K562 (cell line): ENCODE measurements at regions not wholly inside any gene's neighbourhood (a gene's known extent, or its start where the extent isn't known, plus 50 kb on each side); places are given as distances from the start of the nearest gene placed in this dataset.

Experiments used
- ATAC-seq: fragments of 200-7000 bp; cut with Tn5 transposase; 3 replicates; pipeline ENCODE4 v1.9.1; 2020; ENCODE audit warnings: moderate library complexity
- BruUV-seq: library from RNA; stranded (reverse); fragments of 400-500 nt; replicated peaks from 2 replicates; lab custom pipeline; 2021; lab: Mats Ljungman, UMichigan
- CTCF ChIA-PET: fragments of 300-600 bp; formaldehyde crosslinking; extraction: SDS; loops from one replicate; lab custom pipeline; 2021; ENCODE audit warnings: low intra/inter-chr PET ratio; lab: Yijun Ruan, JAX
- POLR2A ChIA-PET: fragments of 300-600, 350-650 bp; sonication (Branson Sonifier 250); formaldehyde crosslinking; extraction: SDS; loops from one replicate; lab custom pipeline; 2021; ENCODE audit warnings: antibody characterized with exemption, inconsistent platforms; lab: Yijun Ruan, JAX
- DNase-seq, 4 experiments: peaks; one replicate each; pipeline versions ENCODE4 v3.0.0 to v3.0.0-alpha.2; 2011 to 2018; ENCODE audit warnings: low spot score in 3 of 4, mixed read lengths in 3 of 4; ENCODE audit errors: extremely low read depth in 1 of 4
- FAIRE-seq: peaks from 2 replicates; lab custom pipeline; 2011; peaks lifted over from hg19 to GRCh38; lab: Jason Lieb, UNC
- H2AFZ ChIP-seq: 2 replicates; pipeline ENCODE4 v1.6.0; 2011; ENCODE audit warnings: low read depth, low read length, control low read depth, inconsistent platforms
- H3K27ac ChIP-seq: fragments of 200-600 bp; 3 replicates; pipeline ENCODE4 v1.8.0; 2011; ENCODE audit warnings: low read depth, mild to moderate bottlenecking, control low read depth, inconsistent platforms, low read length, moderate library complexity, mixed read lengths; ENCODE audit errors: extremely low read depth
- H3K27me3 ChIP-seq, 2 experiments: fragments of 300-600 bp in 1 of 2; 2 replicates in 1 of 2; 3 replicates in 1 of 2; pipeline versions ENCODE4 v1.6.0 to v1.8.0; 2011; ENCODE audit warnings: inconsistent platforms in 2 of 2, low read length in 2 of 2, mild to moderate bottlenecking in 1 of 2, mixed read lengths in 1 of 2, moderate library complexity in 1 of 2; ENCODE audit not compliant: control insufficient read depth in 2 of 2, insufficient read depth in 2 of 2
- H3K36me3 ChIP-seq: fragments of 300-600 bp; 3 replicates; pipeline ENCODE4 v1.8.0; 2011; ENCODE audit warnings: mild to moderate bottlenecking, low read length, inconsistent platforms; ENCODE audit not compliant: control insufficient read depth, insufficient read depth
- H3K4me1 ChIP-seq, 2 experiments: fragments of 200-600 bp in 1 of 2; replicated peaks in 1 of 2; 2 replicates in 1 of 2; 3 replicates in 1 of 2; pipeline versions ENCODE4 v1.5.1 to v1.8.0; 2011; ENCODE audit warnings: inconsistent platforms in 2 of 2, low read length in 2 of 2, mild to moderate bottlenecking in 1 of 2, mixed read lengths in 1 of 2, moderate library complexity in 1 of 2; ENCODE audit not compliant: control insufficient read depth in 2 of 2, insufficient read depth in 2 of 2
- H3K4me2 ChIP-seq: 2 replicates; pipeline ENCODE4 v1.6.1; 2011; ENCODE audit warnings: low read length, control low read depth, inconsistent platforms, mixed read lengths; ENCODE audit not compliant: insufficient read depth
- H3K4me3 ChIP-seq: fragments of 200-600 bp; sonication (generic), shearing (Covaris generic); 2 replicates; pipeline ENCODE4 v1.5.1; 2016; ENCODE audit warnings: control low read depth, inconsistent platforms
- H3K79me2 ChIP-seq: fragments of 200-600 bp; 3 replicates; pipeline ENCODE4 v1.8.0; 2011; ENCODE audit warnings: low read length, inconsistent platforms; ENCODE audit not compliant: control insufficient read depth, insufficient read depth
- H3K9ac ChIP-seq, 2 experiments: 2 replicates each; pipeline versions ENCODE4 v1.6.0 to v1.6.1; 2011; ENCODE audit warnings: low read depth in 2 of 2, low read length in 2 of 2, control low read depth in 1 of 2, inconsistent platforms in 1 of 2, mild to moderate bottlenecking in 1 of 2, mixed read lengths in 1 of 2; ENCODE audit not compliant: insufficient read depth in 1 of 2
- H3K9me1 ChIP-seq: one replicate; pipeline ENCODE4 v1.6.0; 2011; ENCODE audit warnings: inconsistent platforms, mild to moderate bottlenecking, low read length, moderate library complexity; ENCODE audit not compliant: control insufficient read depth, insufficient read depth
- H3K9me3 ChIP-seq: replicated peaks from 2 replicates; pipeline ENCODE4 v1.5.1; 2011; ENCODE audit warnings: low read depth, low read length, inconsistent platforms; ENCODE audit not compliant: control insufficient read depth, insufficient read depth
- H4K20me1 ChIP-seq: replicated peaks from 2 replicates; pipeline ENCODE4 v1.6.1; 2011; ENCODE audit warnings: low read length, inconsistent platforms, mixed read lengths; ENCODE audit not compliant: control insufficient read depth, insufficient read depth
- ARID2 ChIP-seq: fragments of 450-650 bp; IDR thresholded peaks from 2 replicates; pipeline ENCODE4 v1.6.1; 2017; ENCODE audit warnings: antibody characterized with exemption, mild to moderate bottlenecking
- CBFA2T2 ChIP-seq: fragments of 450-650 bp; conservative IDR thresholded peaks from 2 replicates; pipeline ENCODE4 v1.6.1; 2017; ENCODE audit warnings: mild to moderate bottlenecking
- CEBPG ChIP-seq, 3 experiments: fragments of 200-800 bp in 1 of 3; sonication (Bioruptor generic) in 1 of 3; sonication (generic) in 1 of 3; formaldehyde crosslinking in 1 of 3; IDR thresholded peaks in 2 of 3; conservative IDR thresholded peaks in 1 of 3; 2 replicates each; pipeline versions ENCODE4 v1.6.1 to v1.8.0; 2016 to 2022; ENCODE audit warnings: missing compliant biosample characterization in 2 of 3, missing genetic modification characterization in 2 of 3, mild to moderate bottlenecking in 1 of 3, missing genetic modification reagents in 1 of 3
- CHD2 ChIP-seq: IDR thresholded peaks from 2 replicates; pipeline ENCODE4 v1.6.1; 2011; ENCODE audit warnings: low read depth, low read length
- ETV6 ChIP-seq, 3 experiments: fragments of 150-350 bp in 1 of 3; sonication (generic) in 1 of 3; formaldehyde crosslinking in 1 of 3; IDR thresholded peaks; 2 replicates each; pipeline versions ENCODE4 v1.6.1 to v1.8.0; 2014 to 2022; ENCODE audit warnings: borderline replicate concordance in 2 of 3, low read depth in 2 of 3, antibody characterized with exemption in 1 of 3, low read length in 1 of 3, mild to moderate bottlenecking in 1 of 3, missing genetic modification reagents in 1 of 3
- KDM4B ChIP-seq, 2 experiments: fragments of 450-650 bp in 1 of 2; sonication (generic) in 1 of 2; IDR thresholded peaks; 2 replicates each; pipeline ENCODE4 v1.6.1; 2016 to 2017; ENCODE audit warnings: borderline replicate concordance in 2 of 2, antibody characterized with exemption in 1 of 2, low read depth in 1 of 2, mild to moderate bottlenecking in 1 of 2
- MAFK ChIP-seq: IDR thresholded peaks from 2 replicates; pipeline ENCODE4 v1.6.1; 2011; ENCODE audit warnings: low read length, improper control_type of control experiment
- MCM5 ChIP-seq: fragments of 450-650 bp; IDR thresholded peaks from 2 replicates; pipeline ENCODE4 v1.6.1; 2016; ENCODE audit warnings: low read depth
- MTA1 ChIP-seq: fragments of 450-650 bp; IDR thresholded peaks from 2 replicates; pipeline ENCODE4 v1.6.1; 2017; ENCODE audit warnings: borderline replicate concordance
- NFIX ChIP-seq: fragments of 250-450 bp; sonication (Bioruptor Pico); IDR thresholded peaks from 2 replicates; pipeline ENCODE4 v1.4.0; 2020; ENCODE audit warnings: low read depth, mild to moderate bottlenecking, moderate library complexity
- RBM14 ChIP-seq: fragments of 200-400 bp; formaldehyde crosslinking; IDR thresholded peaks from 2 replicates; pipeline ENCODE4 v1.6.1; 2018; ENCODE audit warnings: low read depth, mild to moderate bottlenecking, low read length, moderate library complexity, borderline replicate concordance; ENCODE audit not compliant: insufficient read depth
- TCF7L2 ChIP-seq: fragments of 150-350 bp; IDR thresholded peaks from 2 replicates; pipeline ENCODE4 v1.6.1; 2016; ENCODE audit warnings: low read depth, mild to moderate bottlenecking, low read length, moderate library complexity
- ZNF121 ChIP-seq: sonication (generic); formaldehyde crosslinking; conservative IDR thresholded peaks from 2 replicates; pipeline ENCODE4 v1.8.0; 2022; ENCODE audit warnings: missing genetic modification reagents
- ZNF354B ChIP-seq: fragments of 250-450 bp; sonication (Bioruptor Pico); IDR thresholded peaks from 2 replicates; pipeline ENCODE4 v1.4.0; 2020
- ZNF695 ChIP-seq: fragments of 450-650 bp; formaldehyde crosslinking; IDR thresholded peaks from 2 replicates; pipeline ENCODE4 v1.4.0; 2020; ENCODE audit warnings: mild to moderate bottlenecking, moderate library complexity
- WGBS: fragments of 100-300 bp; shearing (Covaris generic); methylation state at CpG from one replicate; pipeline ENCODE4 v1.1.6; 2016; ENCODE audit warnings: low coverage, mixed read lengths; ENCODE audit not compliant: insufficient coverage; ENCODE audit errors: missing lambda C conversion rate; 5-methylcytosine and 5-hydroxymethylcytosine counted together
- in situ Hi-C: fragments of 300-500 bp; cut with MboI; formaldehyde crosslinking; loops from 4 replicates; pipeline ENCODE4 v1.15.0; 2018; ENCODE audit warnings: inconsistent platforms, mixed read lengths
- intact Hi-C: fragments of 100-400 bp; cut with micrococcal nuclease; formaldehyde crosslinking; loops from 2 replicates; pipeline ENCODE4 v1.14.2; 2022
- TF ChIP-seq, protein P1 (sequence below): fragments of 250-450 bp; sonication (Bioruptor Pico); IDR thresholded peaks from 2 replicates; pipeline ENCODE4 v1.4.0; 2020; ENCODE audit warnings: mild to moderate bottlenecking, moderate library complexity
- TF ChIP-seq, protein P2 (sequence below): fragments of 450-650 bp; IDR thresholded peaks from 2 replicates; pipeline ENCODE4 v1.6.1; 2018; ENCODE audit not compliant: partially characterized antibody

DNA sequence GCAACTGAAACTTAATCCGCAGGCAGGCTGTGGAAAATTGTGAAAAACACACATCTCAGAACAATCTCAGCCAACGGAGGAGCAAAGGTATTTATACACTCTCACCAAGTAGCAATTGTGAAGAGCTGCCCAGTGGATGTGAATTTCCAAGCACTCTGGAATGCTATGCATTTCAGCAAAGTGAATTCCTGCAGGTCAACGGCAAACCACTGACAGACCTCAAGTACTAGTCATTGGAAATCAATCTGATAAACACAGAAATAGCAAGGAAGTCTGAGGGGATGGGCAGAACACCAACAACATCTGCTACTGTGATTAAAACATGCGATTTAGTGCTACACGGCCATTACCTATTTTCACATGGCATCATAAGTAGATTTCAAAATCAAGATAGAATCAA, 429.1 kb downstream of the HTR1B start:
- no peaks in the 10 kb centered on the region for H3K27me3 ChIP-seq
- in situ Hi-C loops: no loop called here
- POLR2A ChIA-PET: no interaction called here
- no peaks in the 10 kb centered on the region for H3K9me3 ChIP-seq
- no peaks in the 10 kb centered on the region for H3K79me2 ChIP-seq
- BruUV-seq: no TSS peak
- CTCF ChIA-PET: no interaction called here
- no peaks in the 10 kb centered on the region for H4K20me1 ChIP-seq
- TF ChIP-seq ETV6 (IDR thresholded peaks at IDR 0.05; ENCODE audit: borderline replicate concordance in 1 of 2, low read depth in 2 of 2, low read length in 1 of 2): no peak
- no peak for TF ChIP-seq ETV6 (CRISPR knock-in tag; IDR thresholded peaks at IDR 0.05; ENCODE audit: borderline replicate concordance)
- TF ChIP-seq, protein P1, sequence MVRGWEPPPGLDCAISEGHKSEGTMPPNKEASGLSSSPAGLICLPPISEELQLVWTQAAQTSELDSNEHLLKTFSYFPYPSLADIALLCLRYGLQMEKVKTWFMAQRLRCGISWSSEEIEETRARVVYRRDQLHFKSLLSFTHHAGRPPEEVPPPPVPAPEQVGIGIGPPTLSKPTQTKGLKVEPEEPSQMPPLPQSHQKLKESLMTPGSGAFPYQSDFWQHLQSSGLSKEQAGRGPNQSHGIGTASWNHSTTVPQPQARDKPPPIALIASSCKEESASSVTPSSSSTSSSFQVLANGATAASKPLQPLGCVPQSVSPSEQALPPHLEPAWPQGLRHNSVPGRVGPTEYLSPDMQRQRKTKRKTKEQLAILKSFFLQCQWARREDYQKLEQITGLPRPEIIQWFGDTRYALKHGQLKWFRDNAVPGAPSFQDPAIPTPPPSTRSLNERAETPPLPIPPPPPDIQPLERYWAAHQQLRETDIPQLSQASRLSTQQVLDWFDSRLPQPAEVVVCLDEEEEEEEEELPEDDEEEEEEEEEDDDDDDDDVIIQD (CRISPR knock-in tag): no peak
- TF ChIP-seq TCF7L2: no peak
- TF ChIP-seq NFIX (CRISPR knock-in tag): no peak
- no peak for TF ChIP-seq MAFK
- TF ChIP-seq CHD2: no peak
- no peak for TF ChIP-seq ZNF121 (CRISPR knock-in tag)
- TF ChIP-seq, protein P2, sequence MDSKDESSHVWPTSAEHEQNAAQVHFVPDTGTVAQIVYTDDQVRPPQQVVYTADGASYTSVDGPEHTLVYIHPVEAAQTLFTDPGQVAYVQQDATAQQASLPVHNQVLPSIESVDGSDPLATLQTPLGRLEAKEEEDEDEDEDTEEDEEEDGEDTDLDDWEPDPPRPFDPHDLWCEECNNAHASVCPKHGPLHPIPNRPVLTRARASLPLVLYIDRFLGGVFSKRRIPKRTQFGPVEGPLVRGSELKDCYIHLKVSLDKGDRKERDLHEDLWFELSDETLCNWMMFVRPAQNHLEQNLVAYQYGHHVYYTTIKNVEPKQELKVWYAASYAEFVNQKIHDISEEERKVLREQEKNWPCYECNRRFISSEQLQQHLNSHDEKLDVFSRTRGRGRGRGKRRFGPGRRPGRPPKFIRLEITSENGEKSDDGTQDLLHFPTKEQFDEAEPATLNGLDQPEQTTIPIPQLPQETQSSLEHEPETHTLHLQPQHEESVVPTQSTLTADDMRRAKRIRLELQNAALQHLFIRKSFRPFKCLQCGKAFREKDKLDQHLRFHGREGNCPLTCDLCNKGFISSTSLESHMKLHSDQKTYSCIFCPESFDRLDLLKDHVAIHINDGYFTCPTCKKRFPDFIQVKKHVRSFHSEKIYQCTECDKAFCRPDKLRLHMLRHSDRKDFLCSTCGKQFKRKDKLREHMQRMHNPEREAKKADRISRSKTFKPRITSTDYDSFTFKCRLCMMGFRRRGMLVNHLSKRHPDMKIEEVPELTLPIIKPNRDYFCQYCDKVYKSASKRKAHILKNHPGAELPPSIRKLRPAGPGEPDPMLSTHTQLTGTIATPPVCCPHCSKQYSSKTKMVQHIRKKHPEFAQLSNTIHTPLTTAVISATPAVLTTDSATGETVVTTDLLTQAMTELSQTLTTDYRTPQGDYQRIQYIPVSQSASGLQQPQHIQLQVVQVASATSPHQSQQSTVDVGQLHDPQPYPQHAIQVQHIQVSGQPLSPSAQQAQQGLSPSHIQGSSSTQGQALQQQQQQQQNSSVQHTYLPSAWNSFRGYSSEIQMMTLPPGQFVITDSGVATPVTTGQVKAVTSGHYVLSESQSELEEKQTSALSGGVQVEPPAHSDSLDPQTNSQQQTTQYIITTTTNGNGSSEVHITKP: no peak
- no peak for TF ChIP-seq MTA1
- TF ChIP-seq ZNF695 (CRISPR knock-in tag): no peak
- TF ChIP-seq CEBPG (CRISPR knock-in tag; IDR thresholded peaks at IDR 0.05): no peak
- no peak for TF ChIP-seq CEBPG (tag; conservative IDR thresholded peaks at IDR 0.05 in 1 of 2, IDR thresholded peaks at IDR 0.05 in 1 of 2)
- no peak for TF ChIP-seq ARID2
- no peak for TF ChIP-seq ZNF354B (CRISPR knock-in tag)
- TF ChIP-seq CBFA2T2: no peak
- no peak for TF ChIP-seq KDM4B (IDR thresholded peaks at IDR 0.05; ENCODE audit: borderline replicate concordance in 2 of 2, low read depth in 1 of 2)
- TF ChIP-seq RBM14: no peak
- no peak for TF ChIP-seq MCM5
- DNase-seq (no peak), ATAC-seq (no peak), FAIRE-seq (no peak)
- intact Hi-C loops: no loop called here
- H3K9ac ChIP-seq: no peak overlapping the region
- no peaks in the 10 kb centered on the region for H3K36me3 ChIP-seq
- H3K4me2 ChIP-seq: no peak overlapping the region
- no peaks in the 10 kb centered on the region for H3K9me1 ChIP-seq
- no peak overlapping the region for H3K27ac ChIP-seq
- no peak overlapping the region for H2AFZ ChIP-seq
- H3K4me1 ChIP-seq: no peaks in the 10 kb centered on the region
- no peak overlapping the region for H3K4me3 ChIP-seq
- 0% methylated on average over 4 of the region's 5 CpGs for WGBS
